ENCODE measurements at regions not wholly inside any gene's neighbourhood (a gene's known extent, or its start where the extent isn't known, plus 50 kb on each side); places are given as distances from the start of the nearest gene placed in this dataset.
A peak's percentile ranks its signal among the peaks of the same experiment; 100 is the strongest.

DNA sequence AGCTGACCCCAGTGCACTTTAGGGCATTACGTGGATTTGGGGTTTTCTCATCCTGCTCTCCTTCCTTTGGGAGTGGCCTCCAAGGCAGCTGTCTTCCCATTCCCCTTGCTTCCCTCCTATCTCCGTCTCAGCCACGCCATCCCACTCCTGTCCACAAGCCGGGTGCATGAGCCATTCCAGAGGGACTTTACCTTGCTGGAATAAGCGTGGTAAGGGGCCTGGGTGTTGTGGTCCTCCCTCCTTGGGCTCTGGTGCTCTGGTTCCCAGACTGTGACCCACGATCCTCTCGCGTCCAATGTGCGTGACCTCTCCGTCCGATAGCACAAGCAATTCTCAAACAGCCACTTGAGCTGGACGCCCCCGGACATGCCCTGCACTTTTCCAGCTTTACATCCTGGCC lies 60.6 kb upstream of the NKX2-2 start:
- no peak for ATAC-seq
- no peak overlapping the region for H3K4me3 Mint-ChIP-seq
- ChIA-PET POLR2A (no interaction called here), CTCF (interaction anchor here (1.1 kb wide), 1 partner anchor 10 kb away, joined by 3 read pairs; no protein-coding TSS in a partner anchor)
- no peaks in the 10 kb centered on the region for H3K9me3 Mint-ChIP-seq
- H3K27ac Mint-ChIP-seq = no peak overlapping the region
- DNase-seq = no peak
- H3K36me3 Mint-ChIP-seq (ENCODE audit: low read depth) = no peaks in the 10 kb centered on the region
- TF ChIP-seq, protein P1, sequence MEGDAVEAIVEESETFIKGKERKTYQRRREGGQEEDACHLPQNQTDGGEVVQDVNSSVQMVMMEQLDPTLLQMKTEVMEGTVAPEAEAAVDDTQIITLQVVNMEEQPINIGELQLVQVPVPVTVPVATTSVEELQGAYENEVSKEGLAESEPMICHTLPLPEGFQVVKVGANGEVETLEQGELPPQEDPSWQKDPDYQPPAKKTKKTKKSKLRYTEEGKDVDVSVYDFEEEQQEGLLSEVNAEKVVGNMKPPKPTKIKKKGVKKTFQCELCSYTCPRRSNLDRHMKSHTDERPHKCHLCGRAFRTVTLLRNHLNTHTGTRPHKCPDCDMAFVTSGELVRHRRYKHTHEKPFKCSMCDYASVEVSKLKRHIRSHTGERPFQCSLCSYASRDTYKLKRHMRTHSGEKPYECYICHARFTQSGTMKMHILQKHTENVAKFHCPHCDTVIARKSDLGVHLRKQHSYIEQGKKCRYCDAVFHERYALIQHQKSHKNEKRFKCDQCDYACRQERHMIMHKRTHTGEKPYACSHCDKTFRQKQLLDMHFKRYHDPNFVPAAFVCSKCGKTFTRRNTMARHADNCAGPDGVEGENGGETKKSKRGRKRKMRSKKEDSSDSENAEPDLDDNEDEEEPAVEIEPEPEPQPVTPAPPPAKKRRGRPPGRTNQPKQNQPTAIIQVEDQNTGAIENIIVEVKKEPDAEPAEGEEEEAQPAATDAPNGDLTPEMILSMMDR (IDR thresholded peaks at IDR 0.05) = no peak
- intact Hi-C loops (cut with micrococcal nuclease) = loop anchor here (5.0 kb wide), 1 partner anchor 47 kb away; no protein-coding TSS in a partner anchor
- H3K27me3 Mint-ChIP-seq = peaks cover 17% of the 10 kb centered on the region
- H3K4me1 Mint-ChIP-seq (ENCODE audit: low read depth) = peaks cover 6% of the 10 kb centered on the region

DNA sequence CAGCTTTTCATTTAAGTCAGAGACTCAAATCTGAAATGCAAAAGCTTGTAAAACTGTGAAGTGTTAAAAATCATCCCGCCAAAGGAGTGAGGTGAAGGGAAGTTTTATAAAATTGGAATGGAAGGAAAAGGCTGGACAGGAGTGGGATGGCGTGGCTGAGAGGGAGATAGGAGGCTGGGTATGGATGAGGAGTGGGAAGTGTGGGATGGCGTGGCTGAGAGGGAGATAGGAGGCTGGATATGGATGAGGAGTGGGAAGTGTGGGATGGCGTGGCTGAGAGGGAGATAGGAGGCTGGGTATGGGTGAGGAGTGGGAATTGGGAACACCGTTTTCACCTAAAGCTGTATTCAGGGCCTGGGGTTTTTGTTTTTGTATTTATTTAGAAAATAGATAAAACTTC lies 59.4 kb upstream of the NKX2-2 start:
- peaks cover 15% of the 10 kb centered on the region for H3K27me3 Mint-ChIP-seq

DNA sequence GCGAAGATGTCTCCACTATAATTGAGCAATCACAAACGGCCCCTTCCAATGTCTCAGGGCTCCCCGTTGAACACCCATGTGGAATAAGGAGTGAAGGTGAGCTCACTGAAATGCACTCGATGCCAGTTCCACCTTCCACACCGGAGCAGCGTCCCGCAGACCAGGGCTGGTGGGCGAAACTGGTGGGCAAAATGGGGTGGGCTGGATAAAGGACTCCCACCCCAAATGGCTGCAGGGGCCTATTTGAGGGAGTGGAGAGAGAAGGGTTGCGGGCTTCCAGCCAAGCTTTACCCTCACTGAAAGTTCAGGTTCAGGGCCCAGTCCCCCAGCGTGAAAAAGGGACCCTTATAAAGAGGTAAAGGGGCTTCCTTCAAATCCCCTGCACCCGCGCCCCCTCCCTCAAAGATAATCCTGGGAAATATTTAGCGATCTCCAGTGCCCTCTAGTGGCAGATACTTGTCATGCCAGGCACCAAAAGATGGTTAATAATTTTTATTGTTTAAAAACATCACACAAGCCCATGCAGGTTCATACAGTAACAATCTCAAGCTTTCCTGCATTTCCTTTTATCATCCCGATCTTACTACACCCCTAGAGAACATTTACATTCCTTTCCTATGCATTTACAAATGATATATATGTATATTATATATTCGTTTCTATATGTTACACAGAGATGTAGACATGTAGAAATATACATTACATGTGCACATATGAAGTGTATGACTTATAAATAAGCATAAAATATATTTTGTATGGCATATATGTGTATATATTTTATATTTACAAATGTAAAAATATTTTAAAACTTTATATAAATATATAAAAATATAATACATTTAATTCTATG lies 58.2 kb upstream of the NKX2-2 start:
- ATAC-seq (peak; percentile 27), DNase-seq (peak; percentile 21)
- Mint-ChIP-seq H3K4me3 (no peak overlapping the region), H3K27me3 (peaks cover 15% of the 10 kb centered on the region), H3K9me3 (no peaks in the 10 kb centered on the region), H3K27ac (no peak overlapping the region), H3K4me1 (ENCODE audit: low read depth) (peaks cover 6% of the 10 kb centered on the region), H3K36me3 (ENCODE audit: low read depth) (no peaks in the 10 kb centered on the region)
- CTCF ChIA-PET = interaction anchor here (0.6 to 4.6 kb wide), 33 partner anchors 8 to 819 kb away, joined by 3 to 48 read pairs (median 4); no protein-coding TSS in a partner anchor
- intact Hi-C loops (cut with micrococcal nuclease) = loop anchor here (5.0 kb wide), 1 partner anchor 45 kb away; no protein-coding TSS in a partner anchor
- TF ChIP-seq, protein P1 (IDR thresholded peaks at IDR 0.05) = peak; percentile 98
- POLR2A ChIA-PET = no interaction called here

More for the DNA sequence above, 59.4 kb upstream of the NKX2-2 start:
- POLR2A ChIA-PET = no interaction called here
- Mint-ChIP-seq H3K4me3 (no peak overlapping the region), H3K9me3 (no peaks in the 10 kb centered on the region), H3K36me3 (ENCODE audit: low read depth) (no peaks in the 10 kb centered on the region), H3K27ac (no peak overlapping the region), H3K4me1 (ENCODE audit: low read depth) (peaks cover 6% of the 10 kb centered on the region)
- TF ChIP-seq, protein P1 (IDR thresholded peaks at IDR 0.05) = no peak
- DNase-seq (no peak), ATAC-seq (no peak)
- CTCF ChIA-PET = interaction anchor here (1.1 to 4.6 kb wide), 7 partner anchors 12 to 338 kb away, joined by 3 to 48 read pairs (median 9); no protein-coding TSS in a partner anchor
- intact Hi-C loops (cut with micrococcal nuclease) = loop anchor here (5.0 kb wide), 1 partner anchor 46 kb away; no protein-coding TSS in a partner anchor

DNA sequence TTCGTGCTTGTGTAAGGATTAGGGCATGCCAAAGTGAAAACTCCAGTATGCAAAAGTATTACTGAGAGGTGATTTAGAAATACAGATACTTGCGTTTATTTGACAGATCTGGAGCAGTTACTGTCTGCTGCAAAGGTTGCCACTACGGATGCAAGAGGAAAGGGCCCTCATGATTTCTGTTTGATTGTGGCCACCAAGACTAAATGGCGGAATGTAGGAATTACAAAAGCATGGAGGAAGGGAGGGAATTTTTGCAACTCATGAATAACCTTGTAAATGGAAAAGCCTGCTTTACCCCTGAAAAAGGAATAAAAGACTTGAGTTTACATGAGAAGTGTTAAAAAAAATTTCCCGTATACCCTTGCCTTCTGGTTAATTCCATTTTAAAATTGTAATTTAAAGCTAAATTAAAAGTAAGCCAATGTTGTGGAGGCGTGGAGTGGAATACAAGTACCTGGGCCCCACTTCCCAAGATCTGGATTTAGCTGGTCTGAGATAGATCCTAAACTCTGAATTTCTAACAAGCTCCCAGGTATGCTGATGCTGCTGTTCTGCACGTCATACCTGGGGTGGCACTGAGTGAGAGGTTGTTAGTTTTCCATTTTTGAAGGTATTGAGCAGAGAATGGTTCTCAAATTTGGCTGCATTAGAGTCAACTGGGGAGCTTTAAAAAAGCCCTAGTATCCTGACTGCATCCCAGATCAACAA lies 56.6 kb upstream of the NKX2-2 start:
- Mint-ChIP-seq H3K27me3 (peaks cover 12% of the 10 kb centered on the region), H3K4me1 (ENCODE audit: low read depth) (peaks cover 6% of the 10 kb centered on the region), H3K9me3 (no peaks in the 10 kb centered on the region), H3K27ac (no peak overlapping the region), H3K36me3 (ENCODE audit: low read depth) (no peaks in the 10 kb centered on the region), H3K4me3 (no peak overlapping the region)
- CTCF ChIA-PET = interaction anchor here (0.8 to 4.6 kb wide), 13 partner anchors 8 to 335 kb away, joined by 3 to 48 read pairs (median 6); no protein-coding TSS in a partner anchor
- POLR2A ChIA-PET = no interaction called here
- intact Hi-C loops (cut with micrococcal nuclease) = loop anchor here (5.0 kb wide), 1 partner anchor 43 kb away; no protein-coding TSS in a partner anchor
- DNase-seq (no peak), ATAC-seq (no peak)
- TF ChIP-seq, protein P1 (IDR thresholded peaks at IDR 0.05) = no peak
